GM18502 (cell line): ENCODE measurements at regions not wholly inside any gene's neighbourhood (a gene's known extent, or its start where the extent isn't known, plus 50 kb on each side); places are given as distances from the start of the nearest gene placed in this dataset.
"Not testable (repeated sequence)": the region's sequence is repeated elsewhere in the genome, so short reads cannot be mapped to it uniquely, and the experiment has no call there.

Source experiments
- ATAC-seq: cut with Tn5 transposase; IDR thresholded peaks from one replicate; pipeline ENCODE4 v1.9.1; 2021; ENCODE audit warnings: mild to moderate bottlenecking; ENCODE audit not compliant: unreplicated experiment, poor library complexity

DNA sequence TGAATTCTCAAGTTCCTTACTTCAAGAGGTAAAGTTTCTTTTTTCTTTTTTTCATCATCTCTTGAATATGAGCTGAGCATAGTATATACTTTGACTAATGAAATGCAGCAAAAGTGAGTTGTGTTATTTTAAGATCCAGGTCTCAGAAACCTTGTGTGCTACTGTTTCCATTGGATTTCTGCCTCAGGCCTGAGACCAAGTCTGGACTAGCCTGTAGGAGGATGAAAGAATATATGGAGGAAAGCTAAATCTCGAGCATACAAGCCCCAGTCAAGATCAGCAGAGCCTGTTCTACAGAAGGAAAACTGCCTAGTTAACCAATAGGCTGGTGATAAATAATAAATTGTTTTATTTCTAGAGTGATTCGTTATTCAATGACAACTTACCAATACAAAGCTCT lies 652.5 kb downstream of the C12orf50 start:
- no peak for ATAC-seq

DNA sequence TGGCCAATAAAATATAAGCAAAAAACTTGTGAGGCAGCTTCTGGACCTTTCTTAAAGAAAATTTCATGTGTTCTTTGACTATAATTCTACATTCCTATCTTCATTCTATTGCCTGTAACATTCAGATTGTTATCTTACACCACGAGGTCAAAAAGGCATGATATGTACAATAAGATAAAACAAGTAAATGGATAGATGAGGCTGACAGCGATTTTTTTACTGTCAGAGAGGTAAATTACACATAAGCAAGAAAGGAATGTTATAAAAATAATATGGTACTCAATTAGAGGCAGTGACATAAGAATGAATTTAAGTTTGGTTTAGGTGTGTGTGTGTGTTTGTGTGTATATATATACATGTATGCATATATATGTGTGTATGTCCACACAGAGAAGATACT lies 660.0 kb downstream of the C12orf50 start:
- no peak for ATAC-seq

DNA sequence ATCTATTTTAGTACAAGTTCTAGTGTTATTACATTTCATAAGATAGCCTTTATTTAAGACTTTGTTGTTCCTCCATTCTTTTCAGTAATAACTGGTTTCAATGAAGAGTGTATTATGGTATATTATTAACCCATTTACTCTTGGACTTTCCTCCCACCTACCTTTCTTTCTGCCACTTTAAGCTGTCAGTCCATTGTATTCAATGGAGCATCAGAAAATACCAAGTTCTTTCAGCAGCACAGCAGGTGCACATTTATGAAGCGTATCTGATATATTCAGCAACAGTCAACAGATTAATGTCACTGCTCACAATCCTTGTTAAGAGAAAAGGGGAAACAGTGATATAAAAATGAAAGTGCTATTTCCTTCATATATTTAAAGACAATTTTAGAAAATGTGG lies 660.9 kb downstream of the C12orf50 start:
- ATAC-seq: no peak

DNA sequence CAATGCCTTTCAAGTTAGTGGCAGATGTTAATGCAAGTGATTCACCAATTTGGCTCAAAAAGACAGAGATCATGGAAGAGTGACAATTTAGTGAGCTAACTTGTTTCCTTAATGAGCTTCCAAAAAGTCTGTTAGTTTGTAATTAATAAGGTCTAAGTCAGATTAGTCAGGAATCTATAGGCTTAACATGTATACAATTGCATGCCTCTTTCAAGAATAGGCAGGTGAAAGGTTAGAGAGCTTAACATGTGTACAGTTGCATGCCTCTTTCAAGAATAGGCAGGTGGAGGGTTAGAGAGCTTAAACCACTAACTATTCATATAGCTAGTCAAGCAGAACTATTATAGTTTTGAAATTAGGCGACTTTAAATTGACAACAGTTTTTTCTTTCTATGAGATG lies 663.8 kb downstream of the C12orf50 start:
- ATAC-seq: no peak

DNA sequence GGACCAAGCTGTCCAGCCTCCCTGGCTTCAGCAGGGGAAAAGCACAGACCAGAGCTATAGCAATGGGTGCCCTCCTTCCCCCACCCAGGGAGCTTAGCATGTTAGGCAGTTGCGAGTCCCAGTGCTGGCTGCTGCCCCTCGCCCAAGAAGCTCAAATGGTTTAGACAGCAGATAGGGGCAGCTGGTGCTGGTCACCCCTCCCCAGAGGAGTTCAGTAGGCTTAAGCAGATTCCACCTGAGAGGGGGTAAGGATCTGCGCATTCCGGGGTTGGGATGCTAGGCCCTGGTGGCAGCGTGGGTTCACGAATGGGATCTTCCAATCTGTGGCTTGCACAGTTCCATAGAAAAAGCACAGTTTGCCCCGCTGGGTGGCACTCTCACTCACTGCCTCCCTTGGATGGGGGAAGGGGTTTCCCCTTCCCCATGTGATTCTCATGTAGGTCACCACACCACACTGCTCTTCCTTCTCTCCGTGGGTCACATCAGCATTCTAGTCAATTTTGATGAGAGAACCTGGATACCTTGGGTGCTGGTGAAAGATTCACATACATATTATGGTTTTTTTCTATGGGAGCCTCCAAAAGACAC lies 665.6 kb downstream of the C12orf50 start:
- ATAC-seq: no peak

DNA sequence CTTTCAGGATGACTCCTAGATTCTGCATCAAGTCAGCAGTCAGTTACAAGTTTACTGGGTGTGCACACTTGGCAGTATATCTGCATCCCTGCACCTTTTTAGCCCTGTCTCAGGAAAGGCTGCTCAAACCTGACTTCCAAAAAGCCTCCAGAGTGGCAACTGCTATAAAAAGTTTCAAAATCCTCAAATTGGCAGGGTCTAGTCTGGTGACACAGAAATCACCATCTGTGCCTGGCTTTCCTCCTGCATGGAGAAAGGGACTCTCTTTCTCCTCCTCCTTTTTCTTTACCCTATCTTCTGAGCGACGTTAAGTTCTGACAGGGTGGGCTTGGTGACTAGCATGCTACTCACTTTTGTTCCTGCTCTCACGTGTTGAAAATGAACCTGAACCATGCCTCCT lies 679.5 kb downstream of the C12orf50 start:
- ATAC-seq: no peak

DNA sequence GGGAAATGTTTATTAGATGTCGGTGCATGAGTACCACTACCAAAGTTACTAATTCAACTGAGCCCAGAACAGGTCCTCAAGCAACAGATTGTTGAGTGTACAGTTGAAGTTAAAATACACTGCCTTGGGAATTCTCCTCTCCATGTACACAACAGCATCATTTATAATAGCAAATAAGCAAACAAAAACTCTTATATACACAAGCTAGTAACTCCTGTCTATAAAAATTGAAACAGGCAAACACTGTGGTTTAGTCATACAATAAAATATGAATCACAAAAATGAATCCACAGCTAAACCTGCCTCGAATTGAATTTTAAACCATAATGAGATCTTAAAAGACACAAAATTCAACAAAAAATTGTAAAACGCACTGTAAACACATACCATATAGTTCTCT lies 681.1 kb downstream of the C12orf50 start:
- no peak for ATAC-seq

DNA sequence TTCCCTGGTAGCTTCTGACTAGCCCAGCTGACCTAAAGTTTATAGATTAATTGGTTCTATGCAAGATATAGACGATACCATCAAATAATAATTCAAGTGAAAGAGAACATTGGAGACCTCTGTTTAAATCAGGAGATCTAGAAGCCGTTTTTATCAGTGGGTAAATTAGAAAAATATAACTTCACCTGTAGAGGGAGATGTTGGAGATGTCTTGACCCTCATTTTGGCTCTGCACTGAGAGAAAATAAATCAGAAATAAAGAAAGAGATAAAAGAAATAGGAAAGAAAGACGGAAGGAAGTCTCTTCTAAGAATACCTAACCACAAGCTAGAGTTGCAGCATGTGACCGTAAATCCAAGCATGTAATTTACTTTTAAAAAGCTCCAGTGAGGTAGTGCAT lies 684.5 kb downstream of the C12orf50 start:
- ATAC-seq: no peak

DNA sequence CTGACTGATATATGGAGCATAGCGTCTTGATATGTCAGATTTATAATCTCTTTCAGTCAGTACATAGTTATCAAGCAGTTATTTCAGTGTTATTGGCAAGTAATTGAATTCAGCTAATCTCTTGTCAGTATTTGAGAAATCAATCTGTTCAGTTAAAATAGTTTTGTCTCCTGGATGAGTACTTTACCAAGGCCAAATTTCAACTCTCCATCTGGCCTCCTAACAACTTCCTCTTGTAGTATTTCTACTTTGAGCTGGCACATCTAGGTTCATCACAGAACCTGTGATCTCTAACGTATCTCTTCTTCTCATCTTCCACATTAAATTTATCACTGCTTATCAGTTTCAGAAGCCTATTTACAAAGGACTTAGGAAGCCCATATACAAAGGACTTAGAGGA lies 690.5 kb downstream of the C12orf50 start:
- ATAC-seq: no peak

DNA sequence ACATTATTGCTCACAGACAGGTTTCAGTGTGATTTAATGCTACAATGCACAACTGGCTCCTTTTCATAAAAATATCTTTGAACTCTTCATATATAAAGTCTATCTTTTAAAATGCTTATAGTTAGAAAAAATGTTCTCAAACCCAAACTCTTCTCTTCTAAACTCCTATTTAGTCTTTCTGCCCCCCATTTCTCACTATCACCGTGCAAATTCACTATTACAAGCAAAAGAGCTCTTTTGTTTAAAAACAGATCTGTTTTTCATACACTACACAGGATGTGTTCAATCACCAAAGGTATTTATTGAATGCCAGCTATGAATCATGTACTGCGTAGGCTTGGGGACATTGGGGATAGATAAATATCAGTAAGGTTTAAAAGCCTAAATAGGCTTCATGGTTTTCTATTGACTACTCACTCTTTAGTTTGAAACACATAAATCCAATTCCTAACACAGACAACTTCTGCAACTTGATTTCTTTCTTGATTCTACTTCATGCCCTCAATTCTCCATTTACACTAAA lies 692.3 kb downstream of the C12orf50 start:
- no peak for ATAC-seq

DNA sequence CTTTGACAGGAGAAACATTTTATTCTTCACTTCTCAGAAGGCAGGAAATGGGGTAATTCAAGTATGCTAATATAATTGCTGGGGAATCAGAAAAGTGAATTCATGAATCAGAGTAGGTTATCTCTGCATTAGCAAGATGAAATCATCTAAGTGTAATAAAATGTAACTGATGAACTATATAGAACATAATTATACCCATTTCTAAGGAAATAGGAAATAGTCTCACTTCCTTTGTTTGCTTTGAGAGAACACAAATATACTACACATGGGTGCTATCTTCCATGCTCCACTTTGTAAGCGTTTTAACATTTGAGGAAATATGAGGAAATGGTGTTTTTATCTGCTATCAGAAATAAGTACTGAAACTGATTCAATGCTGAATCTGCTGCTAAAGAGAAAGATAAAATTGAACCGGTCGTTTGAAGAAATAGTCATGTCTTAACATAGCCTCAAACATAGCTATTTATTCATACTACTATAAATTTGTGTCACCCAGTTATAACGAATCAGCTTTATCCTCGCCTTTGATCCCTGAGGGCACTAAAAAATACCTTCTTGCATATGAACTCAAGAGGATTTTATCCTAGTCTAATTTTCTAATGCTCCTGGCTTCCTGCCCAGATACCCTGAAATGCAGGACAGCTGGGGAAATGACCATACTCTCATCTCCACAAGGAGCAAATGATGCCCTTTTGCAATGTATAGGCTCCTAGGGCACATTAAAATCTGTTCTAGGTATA lies 696.0 kb downstream of the C12orf50 start:
- ATAC-seq: no peak

DNA sequence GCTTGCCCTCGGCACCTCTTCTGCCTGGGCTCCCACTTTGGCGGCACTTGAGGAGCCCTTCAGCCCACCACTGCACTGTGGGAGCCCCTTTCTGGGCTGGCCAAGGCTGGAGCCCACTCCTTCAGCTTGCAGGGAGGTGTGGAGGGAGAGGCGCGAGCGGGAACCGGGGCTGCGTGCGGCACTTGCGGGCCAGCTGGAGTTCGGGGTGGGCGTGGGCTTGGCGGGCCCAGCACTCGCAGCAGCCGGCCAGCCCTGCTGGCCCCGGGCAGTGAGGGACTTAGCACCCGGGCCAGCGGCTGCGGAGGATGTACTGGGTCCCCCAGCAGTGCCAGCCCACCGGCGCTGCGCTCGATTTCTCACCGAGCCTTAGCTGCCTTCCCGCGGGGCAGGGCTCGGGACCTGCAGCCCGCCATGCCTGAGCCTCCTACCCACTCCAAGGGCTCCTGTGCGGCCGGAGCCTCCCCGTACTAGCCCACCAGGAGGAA lies 699.1 kb downstream of the C12orf50 start:
- ATAC-seq: not testable (repeated sequence)

DNA sequence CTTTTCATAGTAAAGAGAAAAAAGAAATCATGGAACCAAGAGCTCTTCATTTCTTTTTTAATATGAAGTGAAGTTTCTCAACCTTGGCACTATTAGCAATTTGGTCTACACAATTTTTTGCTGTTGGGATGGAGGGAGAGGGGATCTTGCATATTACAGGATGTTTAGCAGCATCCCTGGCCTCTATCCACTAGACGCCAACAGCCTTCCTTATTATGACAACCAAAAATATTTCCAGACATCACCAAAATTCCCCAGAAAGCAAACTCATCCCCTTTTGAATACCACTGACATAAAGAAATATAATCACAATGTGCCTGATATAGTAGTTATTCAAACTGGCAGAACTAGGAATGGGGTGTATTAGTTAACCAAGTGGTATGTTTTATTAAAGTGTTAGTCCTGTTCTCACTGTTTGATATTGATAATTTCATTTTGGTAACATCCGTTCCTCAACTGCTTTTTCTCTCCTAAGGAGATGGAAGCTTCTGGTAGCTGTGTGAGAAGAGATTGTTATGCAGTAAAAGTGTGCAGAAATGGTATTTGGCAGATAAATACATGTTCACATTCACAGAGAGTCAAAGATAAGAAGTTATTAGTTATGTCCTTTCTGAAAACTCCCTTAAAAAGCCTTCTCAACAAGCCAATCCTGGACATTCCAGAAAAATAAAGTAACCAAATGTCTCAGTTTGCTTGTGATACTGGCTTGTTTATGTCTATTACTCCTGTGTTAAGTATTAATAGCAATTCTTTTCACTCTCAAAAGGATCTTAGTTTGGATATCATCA lies 699.9 kb downstream of the C12orf50 start:
- no peak for ATAC-seq

DNA sequence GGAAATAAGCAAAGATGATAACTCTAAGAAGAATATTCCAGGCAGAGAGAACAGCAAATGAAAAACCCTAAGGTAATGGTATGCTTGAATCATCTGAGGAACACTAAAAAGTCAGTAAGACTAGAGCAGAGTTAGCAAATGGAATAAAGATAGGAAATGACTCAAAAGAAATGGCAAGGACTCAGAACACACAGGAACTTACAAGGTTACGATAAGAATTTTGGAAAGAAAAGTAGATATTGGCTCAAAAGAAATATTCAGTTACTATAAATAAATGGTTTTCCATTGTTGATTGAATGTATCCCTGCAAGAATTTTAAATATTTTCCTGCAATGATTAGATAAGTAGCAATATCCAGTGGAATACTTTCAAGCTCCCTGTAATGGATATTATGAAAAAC lies 705.8 kb downstream of the C12orf50 start:
- no peak for ATAC-seq

DNA sequence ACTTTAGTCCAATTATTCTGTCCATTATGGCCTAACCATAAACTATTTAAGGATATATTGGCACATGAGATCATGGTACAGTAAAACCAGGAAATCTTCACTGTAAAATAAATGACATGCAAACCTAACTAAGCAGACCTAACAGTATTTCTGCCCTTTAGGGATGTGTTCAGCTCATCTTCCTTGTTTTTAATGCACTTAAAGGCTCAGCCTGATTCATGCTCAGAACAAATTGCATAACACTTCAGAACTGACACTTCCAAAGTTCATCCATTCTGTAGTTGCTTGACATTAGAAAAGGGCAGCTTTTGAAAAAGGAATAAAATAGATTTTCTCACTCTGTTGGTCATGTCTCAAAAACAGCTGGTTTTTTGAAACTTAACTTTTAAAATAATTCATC lies 708.5 kb downstream of the C12orf50 start:
- no peak for ATAC-seq

DNA sequence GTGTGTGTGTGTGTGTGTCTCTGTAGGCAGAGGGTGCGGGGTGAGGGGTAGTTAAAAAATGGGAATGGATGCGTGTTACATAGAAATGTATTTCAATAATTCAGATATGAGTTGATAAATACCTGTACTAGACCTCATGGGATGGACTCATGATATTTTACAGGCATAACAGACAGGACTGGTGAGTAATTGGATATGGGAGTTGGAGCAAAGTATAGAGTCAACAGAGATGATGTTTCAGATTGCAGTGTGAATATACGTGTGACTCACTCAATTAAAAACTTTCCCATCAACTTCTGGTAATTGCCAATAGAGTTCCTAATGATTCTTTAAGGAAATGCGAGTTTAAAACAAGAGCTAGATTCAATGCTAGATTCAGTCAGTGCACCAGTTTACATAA lies 711.9 kb downstream of the C12orf50 start:
- ATAC-seq: no peak

DNA sequence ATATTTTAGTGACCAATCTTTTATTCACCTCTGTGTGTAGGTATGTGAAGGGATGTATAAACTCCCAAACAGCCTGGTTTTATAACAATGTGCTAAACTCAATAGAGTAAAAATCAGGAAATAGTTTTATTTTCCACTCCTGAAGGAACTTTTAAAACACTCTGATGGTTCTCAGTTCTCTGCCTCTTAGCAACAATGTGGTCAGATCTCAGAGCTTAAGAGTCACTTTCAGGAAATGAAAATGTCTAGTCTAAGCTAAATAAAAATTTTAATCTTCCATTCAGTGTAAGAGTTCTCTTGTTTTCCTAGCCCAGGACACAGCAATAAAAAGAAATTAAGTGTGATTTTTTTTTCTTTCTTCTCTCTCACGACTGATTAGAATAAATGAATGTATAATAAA lies 718.0 kb downstream of the C12orf50 start:
- ATAC-seq: peak; percentile 76

DNA sequence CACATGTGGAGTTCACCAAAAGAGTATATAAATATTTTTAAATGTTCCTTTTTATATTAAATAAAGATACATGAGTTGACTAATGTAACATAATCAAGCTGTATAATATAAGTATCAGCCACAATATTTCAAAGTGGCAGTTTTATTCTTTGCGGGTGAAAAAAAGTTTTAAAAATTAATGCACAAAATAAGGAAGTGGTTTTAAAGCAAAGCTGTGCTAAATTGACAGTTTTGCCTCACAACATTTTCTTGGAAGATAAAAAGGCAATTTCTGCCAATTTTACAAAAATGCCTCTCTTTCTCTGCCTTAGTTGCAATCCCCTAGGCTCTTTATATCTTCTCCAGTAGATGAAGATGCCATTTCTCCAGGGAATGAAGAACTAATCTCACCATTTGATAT lies 719.1 kb downstream of the C12orf50 start:
- no peak for ATAC-seq

DNA sequence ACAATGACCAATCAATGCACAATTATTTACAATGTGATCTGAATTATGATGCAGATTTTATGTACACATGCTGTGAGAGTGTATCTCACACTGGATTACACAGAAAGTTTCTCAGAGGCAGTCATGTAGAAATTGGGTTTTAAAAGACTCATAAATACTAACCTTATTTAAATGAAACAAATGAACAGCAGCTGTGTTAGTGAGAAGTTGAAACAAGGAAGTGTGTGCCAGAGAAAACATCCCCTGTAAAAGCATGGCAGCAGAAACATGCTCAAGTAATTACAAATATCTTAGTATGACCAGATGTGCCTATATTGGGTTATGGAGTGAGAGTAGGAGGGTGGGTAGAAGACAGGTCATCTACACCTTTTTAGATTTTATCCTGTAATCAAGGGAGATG lies 723.7 kb downstream of the C12orf50 start:
- ATAC-seq: peak; percentile 47

DNA sequence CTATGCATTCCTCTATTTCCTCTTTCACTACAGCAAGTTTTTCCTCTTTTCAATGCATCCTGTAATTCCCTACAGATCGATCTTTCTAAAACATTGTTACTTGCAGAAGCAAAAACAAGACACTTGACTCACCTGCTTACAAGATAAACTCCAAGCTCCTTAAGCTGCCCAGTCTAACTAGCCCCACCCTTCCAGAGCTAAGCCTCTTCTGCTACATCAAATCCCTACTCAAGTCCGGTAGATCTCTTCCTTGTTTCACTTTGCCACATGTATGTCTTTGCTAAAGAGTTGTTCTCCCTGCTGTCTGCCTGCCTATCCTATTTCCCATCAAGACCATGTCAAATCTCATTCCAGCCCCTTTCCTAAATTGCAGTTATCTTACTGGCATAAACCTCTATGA lies 724.8 kb downstream of the C12orf50 start:
- no peak for ATAC-seq

DNA sequence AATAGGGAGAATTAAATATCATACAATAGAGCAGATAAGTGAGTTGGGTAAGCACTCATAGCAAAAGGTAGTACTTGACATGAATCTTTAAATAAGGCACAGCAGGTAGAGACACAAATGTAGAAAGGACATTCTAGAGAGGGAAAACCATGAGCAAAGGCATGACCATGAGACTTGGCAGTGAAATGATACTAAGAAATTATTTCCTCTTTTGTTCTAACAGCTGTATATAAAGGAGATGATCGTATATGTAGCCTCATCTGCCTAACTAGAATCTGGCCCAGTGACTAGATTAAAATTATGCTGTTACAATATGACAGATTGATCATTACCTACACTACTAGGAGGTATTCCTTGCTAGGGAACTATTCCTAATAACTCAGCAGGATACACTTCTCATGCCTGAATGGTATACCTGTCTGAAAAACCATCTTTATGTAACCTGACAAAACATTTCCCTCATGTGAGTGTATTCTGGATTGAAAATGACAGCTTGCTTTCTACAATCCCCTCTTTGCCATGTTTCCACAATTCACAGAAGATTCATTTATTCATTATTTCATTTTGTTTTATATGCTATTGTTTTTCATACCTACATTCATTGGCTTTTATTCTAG lies 725.7 kb downstream of the C12orf50 start:
- no peak for ATAC-seq
